Neural progenitor cell (in vitro differentiated cells): ENCODE measurements at regions not wholly inside any gene's neighbourhood (a gene's known extent, or its start where the extent isn't known, plus 50 kb on each side); places are given as distances from the start of the nearest gene placed in this dataset.

ENCODE experiments used
- EZH2 ChIP-seq: fragments of 200-600 bp; sonication (generic); IDR thresholded peaks from 2 replicates; pipeline ENCODE4 v1.6.1; 2017; ENCODE audit warnings: antibody characterized with exemption, mild to moderate bottlenecking, moderate library complexity
- TF ChIP-seq, protein P1 (sequence below): fragments of 200-600 bp; sonication (generic); IDR thresholded peaks from 2 replicates; pipeline ENCODE4 v1.5.1; 2017; ENCODE audit warnings: antibody characterized with exemption, mild to moderate bottlenecking

DNA sequence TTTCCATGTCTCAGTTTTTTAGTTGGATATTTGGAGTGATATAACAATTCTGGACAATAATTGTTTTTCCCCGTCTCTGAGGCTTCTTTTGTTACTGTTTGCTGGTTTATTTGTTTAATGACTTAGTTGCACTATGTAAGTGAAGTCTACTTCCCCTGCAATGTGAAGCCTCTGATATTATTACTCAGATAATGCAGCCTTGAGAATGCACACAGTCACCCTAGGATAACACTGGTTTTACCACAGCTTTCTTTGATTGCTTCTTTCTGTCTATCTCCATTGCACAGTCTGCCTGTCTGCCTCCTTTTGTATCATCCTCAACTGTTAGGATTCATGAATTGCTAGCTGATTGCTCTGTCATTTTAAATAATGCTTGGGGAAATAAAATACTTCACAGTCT lies 208.7 kb upstream of the ROBO1 start:
- TF ChIP-seq, protein P1, sequence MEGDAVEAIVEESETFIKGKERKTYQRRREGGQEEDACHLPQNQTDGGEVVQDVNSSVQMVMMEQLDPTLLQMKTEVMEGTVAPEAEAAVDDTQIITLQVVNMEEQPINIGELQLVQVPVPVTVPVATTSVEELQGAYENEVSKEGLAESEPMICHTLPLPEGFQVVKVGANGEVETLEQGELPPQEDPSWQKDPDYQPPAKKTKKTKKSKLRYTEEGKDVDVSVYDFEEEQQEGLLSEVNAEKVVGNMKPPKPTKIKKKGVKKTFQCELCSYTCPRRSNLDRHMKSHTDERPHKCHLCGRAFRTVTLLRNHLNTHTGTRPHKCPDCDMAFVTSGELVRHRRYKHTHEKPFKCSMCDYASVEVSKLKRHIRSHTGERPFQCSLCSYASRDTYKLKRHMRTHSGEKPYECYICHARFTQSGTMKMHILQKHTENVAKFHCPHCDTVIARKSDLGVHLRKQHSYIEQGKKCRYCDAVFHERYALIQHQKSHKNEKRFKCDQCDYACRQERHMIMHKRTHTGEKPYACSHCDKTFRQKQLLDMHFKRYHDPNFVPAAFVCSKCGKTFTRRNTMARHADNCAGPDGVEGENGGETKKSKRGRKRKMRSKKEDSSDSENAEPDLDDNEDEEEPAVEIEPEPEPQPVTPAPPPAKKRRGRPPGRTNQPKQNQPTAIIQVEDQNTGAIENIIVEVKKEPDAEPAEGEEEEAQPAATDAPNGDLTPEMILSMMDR, result no peak
- no peak for TF ChIP-seq EZH2
